ENCODE measurements at regions not wholly inside any gene's neighbourhood (a gene's known extent, or its start where the extent isn't known, plus 50 kb on each side); places are given as distances from the start of the nearest gene placed in this dataset.

- Mint-ChIP-seq H3K9me3 (no peaks in the 10 kb centered on the region), H3K4me3 (no peak overlapping the region), H3K36me3 (ENCODE audit: insufficient read depth in 2 of 2) (no peaks in the 10 kb centered on the region), H3K27ac (peak overlapping the region; percentile 33), H3K27me3 (ENCODE audit: low read depth) (peaks cover 3% of the 10 kb centered on the region), H3K4me1 (ENCODE audit: low read depth) (no peaks in the 10 kb centered on the region)
- no peak for DNase-seq
- no peak for ATAC-seq (replicated peaks in 1 of 2)
Measured at GRCh38 chr12:91289906-91290305, 107.3 kb upstream of the DCN start.

- H3K27me3 Mint-ChIP-seq (ENCODE audit: low read depth) = no peaks in the 10 kb centered on the region
- no peak overlapping the region for H3K4me3 Mint-ChIP-seq
- H3K9me3 Mint-ChIP-seq = no peaks in the 10 kb centered on the region
- ATAC-seq (replicated peaks in 1 of 2) (no peak), DNase-seq (no peak)
- H3K4me1 Mint-ChIP-seq (ENCODE audit: low read depth) = no peaks in the 10 kb centered on the region
- no peak overlapping the region for H3K27ac Mint-ChIP-seq
- H3K36me3 Mint-ChIP-seq (ENCODE audit: insufficient read depth in 2 of 2) = no peaks in the 10 kb centered on the region
Measured at GRCh38 chr12:91289072-91289471, 106.5 kb upstream of the DCN start.

- Mint-ChIP-seq H3K4me3 (no peak overlapping the region), H3K4me1 (ENCODE audit: low read depth) (no peaks in the 10 kb centered on the region), H3K27me3 (ENCODE audit: low read depth) (no peaks in the 10 kb centered on the region), H3K9me3 (no peaks in the 10 kb centered on the region), H3K27ac (no peak overlapping the region), H3K36me3 (ENCODE audit: insufficient read depth in 2 of 2) (no peaks in the 10 kb centered on the region)
- ATAC-seq (replicated peaks in 1 of 2) = no peak
- DNase-seq = no peak
Measured at GRCh38 chr12:91287753-91288152, 105.1 kb upstream of the DCN start.

GRCh38 chr12:91278126-91278525, 95.5 kb upstream of the DCN start:
- Mint-ChIP-seq H3K27ac (no peak overlapping the region), H3K36me3 (ENCODE audit: insufficient read depth in 2 of 2) (no peaks in the 10 kb centered on the region), H3K4me3 (no peak overlapping the region), H3K9me3 (no peaks in the 10 kb centered on the region), H3K27me3 (ENCODE audit: low read depth) (no peaks in the 10 kb centered on the region), H3K4me1 (ENCODE audit: low read depth) (no peaks in the 10 kb centered on the region)
- ATAC-seq (replicated peaks in 1 of 2) (no peak), DNase-seq (no peak)

GRCh38 chr12:91276509-91276908, 93.9 kb upstream of the DCN start:
- Mint-ChIP-seq H3K9me3 (no peaks in the 10 kb centered on the region), H3K36me3 (ENCODE audit: insufficient read depth in 2 of 2) (no peaks in the 10 kb centered on the region), H3K4me1 (ENCODE audit: low read depth) (no peaks in the 10 kb centered on the region), H3K4me3 (no peak overlapping the region), H3K27ac (no peak overlapping the region), H3K27me3 (ENCODE audit: low read depth) (peaks cover 3% of the 10 kb centered on the region)
- no peak for DNase-seq
- no peak for ATAC-seq (replicated peaks in 1 of 2)

- Mint-ChIP-seq H3K4me1 (ENCODE audit: low read depth) (no peaks in the 10 kb centered on the region), H3K27me3 (ENCODE audit: low read depth) (peaks cover 8% of the 10 kb centered on the region), H3K9me3 (no peaks in the 10 kb centered on the region), H3K36me3 (ENCODE audit: insufficient read depth in 2 of 2) (no peaks in the 10 kb centered on the region), H3K4me3 (no peak overlapping the region), H3K27ac (no peak overlapping the region)
- DNase-seq (no peak), ATAC-seq (replicated peaks in 1 of 2) (no peak)
Measured at GRCh38 chr12:91275321-91275720, 92.7 kb upstream of the DCN start.

- Mint-ChIP-seq H3K4me1 (ENCODE audit: low read depth) (no peaks in the 10 kb centered on the region), H3K27ac (no peak overlapping the region), H3K4me3 (no peak overlapping the region), H3K36me3 (ENCODE audit: insufficient read depth in 2 of 2) (no peaks in the 10 kb centered on the region), H3K27me3 (ENCODE audit: low read depth) (peaks cover 8% of the 10 kb centered on the region), H3K9me3 (no peaks in the 10 kb centered on the region)
- ATAC-seq (replicated peaks in 1 of 2) (no peak), DNase-seq (no peak)
Measured at GRCh38 chr12:91274916-91275315, 92.3 kb upstream of the DCN start.

- H3K27me3 Mint-ChIP-seq (ENCODE audit: low read depth) = peaks cover 14% of the 10 kb centered on the region
- no peak for DNase-seq
- H3K9me3 Mint-ChIP-seq = no peaks in the 10 kb centered on the region
- H3K36me3 Mint-ChIP-seq (ENCODE audit: insufficient read depth in 2 of 2) = no peaks in the 10 kb centered on the region
- H3K4me3 Mint-ChIP-seq = no peak overlapping the region
- ATAC-seq (replicated peaks in 1 of 2) = no peak
- no peak overlapping the region for H3K27ac Mint-ChIP-seq
- H3K4me1 Mint-ChIP-seq (ENCODE audit: low read depth) = no peaks in the 10 kb centered on the region
Measured at GRCh38 chr12:91273560-91273959, 90.9 kb upstream of the DCN start.

- DNase-seq = no peak
- Mint-ChIP-seq H3K9me3 (no peaks in the 10 kb centered on the region), H3K27ac (no peak overlapping the region), H3K27me3 (ENCODE audit: low read depth) (peaks cover 14% of the 10 kb centered on the region), H3K4me1 (ENCODE audit: low read depth) (no peaks in the 10 kb centered on the region), H3K4me3 (no peak overlapping the region), H3K36me3 (ENCODE audit: insufficient read depth in 2 of 2) (no peaks in the 10 kb centered on the region)
- ATAC-seq (replicated peaks in 1 of 2) = no peak
Measured at GRCh38 chr12:91272461-91273063, 89.9 kb upstream of the DCN start.

- Mint-ChIP-seq H3K27me3 (ENCODE audit: low read depth) (peaks cover 14% of the 10 kb centered on the region), H3K27ac (no peak overlapping the region), H3K9me3 (no peaks in the 10 kb centered on the region), H3K4me3 (no peak overlapping the region), H3K36me3 (ENCODE audit: insufficient read depth in 2 of 2) (no peaks in the 10 kb centered on the region), H3K4me1 (ENCODE audit: low read depth) (no peaks in the 10 kb centered on the region)
- ATAC-seq (replicated peaks in 1 of 2) (no peak), DNase-seq (no peak)
Measured at GRCh38 chr12:91271185-91271584, 88.6 kb upstream of the DCN start.

GRCh38 chr12:91267039-91267438, 84.4 kb upstream of the DCN start:
- H3K27ac Mint-ChIP-seq = no peak overlapping the region
- no peaks in the 10 kb centered on the region for H3K4me1 Mint-ChIP-seq (ENCODE audit: low read depth)
- peaks cover 14% of the 10 kb centered on the region for H3K27me3 Mint-ChIP-seq (ENCODE audit: low read depth)
- no peak overlapping the region for H3K4me3 Mint-ChIP-seq
- H3K9me3 Mint-ChIP-seq = no peaks in the 10 kb centered on the region
- no peaks in the 10 kb centered on the region for H3K36me3 Mint-ChIP-seq (ENCODE audit: insufficient read depth in 2 of 2)
- no peak for ATAC-seq (replicated peaks in 1 of 2)
- no peak for DNase-seq

GRCh38 chr12:91264178-91264577, 81.6 kb upstream of the DCN start:
- Mint-ChIP-seq H3K36me3 (ENCODE audit: insufficient read depth in 2 of 2) (no peaks in the 10 kb centered on the region), H3K9me3 (peaks cover 0 to 2% of the 10 kb centered on the region in 2 donors), H3K27ac (no peak overlapping the region), H3K4me1 (ENCODE audit: low read depth) (no peaks in the 10 kb centered on the region), H3K27me3 (ENCODE audit: low read depth) (peaks cover 6% of the 10 kb centered on the region), H3K4me3 (no peak overlapping the region)
- DNase-seq (no peak), ATAC-seq (replicated peaks in 1 of 2) (no peak)

GRCh38 chr12:91261820-91262676, 79.4 kb upstream of the DCN start:
- Mint-ChIP-seq H3K27ac (no peak overlapping the region), H3K27me3 (ENCODE audit: low read depth) (peaks cover 7% of the 10 kb centered on the region), H3K36me3 (ENCODE audit: insufficient read depth in 2 of 2) (no peaks in the 10 kb centered on the region), H3K4me3 (no peak overlapping the region), H3K4me1 (ENCODE audit: low read depth) (no peaks in the 10 kb centered on the region), H3K9me3 (peaks cover 0 to 2% of the 10 kb centered on the region in 2 donors)
- ATAC-seq (replicated peaks in 1 of 2) = no peak
- DNase-seq = no peak

- Mint-ChIP-seq H3K9me3 (peaks cover 0 to 2% of the 10 kb centered on the region in 2 donors), H3K4me1 (ENCODE audit: low read depth) (no peaks in the 10 kb centered on the region), H3K4me3 (no peak overlapping the region), H3K27me3 (ENCODE audit: low read depth) (peaks cover 7% of the 10 kb centered on the region), H3K36me3 (ENCODE audit: insufficient read depth in 2 of 2) (no peaks in the 10 kb centered on the region), H3K27ac (no peak overlapping the region)
- no peak for ATAC-seq (replicated peaks in 1 of 2)
- no peak for DNase-seq
Measured at GRCh38 chr12:91256411-91256810, 73.8 kb upstream of the DCN start.

Data from activated T-cell treated with anti-CD3 and anti-CD28 coated beads, Interleukin-2, amount 50 U/mL, for 72 hours (primary cell).